ENCODE measurements at regions not wholly inside any gene's neighbourhood (a gene's known extent, or its start where the extent isn't known, plus 50 kb on each side); places are given as distances from the start of the nearest gene placed in this dataset.

DNA sequence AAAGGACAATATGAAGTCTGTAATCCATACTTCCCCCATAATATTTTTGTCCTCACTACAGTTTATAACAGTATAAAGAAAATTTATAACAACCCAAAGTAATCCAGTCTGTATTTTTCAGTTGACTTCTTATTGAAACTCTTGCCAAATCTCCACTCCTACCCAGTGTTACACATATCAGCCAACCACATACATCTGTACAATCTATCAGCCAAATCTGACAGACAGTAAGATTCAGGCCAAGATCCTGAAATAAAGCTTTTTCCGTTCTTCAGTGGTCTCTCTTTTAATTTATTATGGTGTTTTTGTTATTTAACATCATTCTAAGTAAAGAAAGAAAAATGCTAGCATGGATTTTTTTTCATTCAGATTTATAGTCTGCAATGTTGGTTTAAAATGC, 2370.9 kb upstream of the RAG2 start:
- H3K4me3 ChIP-seq (ENCODE audit: low read length in 2 of 2), result no peak overlapping the region
- Mint-ChIP-seq H3K4me1 (no peaks in the 10 kb centered on the region), H3K4me3 (no peak overlapping the region), H3K36me3 (no peaks in the 10 kb centered on the region), H3K27me3 (no peaks in the 10 kb centered on the region), H3K9me3 (peaks cover 0 to 18% (median 1%) of the 10 kb centered on the region in 8 donors), H3K27ac (no peak overlapping the region)
- POLR2A ChIA-PET (ENCODE audit: partially characterized antibody), result no interaction called here
- H3K36me3 ChIP-seq (ENCODE audit: insufficient read depth, low read length), result no peaks in the 10 kb centered on the region
- no peaks in the 10 kb centered on the region for H3K27me3 ChIP-seq (ENCODE audit: insufficient read depth, low read length)
- intact Hi-C loops (cut with micrococcal nuclease), result no loop called here
- CTCF ChIA-PET (ENCODE audit: partially characterized antibody), result no interaction called here
- H3K27ac ChIP-seq (ENCODE audit: low read depth, low read length), result no peak overlapping the region
- H3K4me1 ChIP-seq (ENCODE audit: insufficient read depth, low read length), result no peaks in the 10 kb centered on the region
- no peaks in the 10 kb centered on the region for H3K9me3 ChIP-seq (ENCODE audit: control insufficient read depth in 1 of 2, low read length in 2 of 2)
- DNase-seq, result no peak

DNA sequence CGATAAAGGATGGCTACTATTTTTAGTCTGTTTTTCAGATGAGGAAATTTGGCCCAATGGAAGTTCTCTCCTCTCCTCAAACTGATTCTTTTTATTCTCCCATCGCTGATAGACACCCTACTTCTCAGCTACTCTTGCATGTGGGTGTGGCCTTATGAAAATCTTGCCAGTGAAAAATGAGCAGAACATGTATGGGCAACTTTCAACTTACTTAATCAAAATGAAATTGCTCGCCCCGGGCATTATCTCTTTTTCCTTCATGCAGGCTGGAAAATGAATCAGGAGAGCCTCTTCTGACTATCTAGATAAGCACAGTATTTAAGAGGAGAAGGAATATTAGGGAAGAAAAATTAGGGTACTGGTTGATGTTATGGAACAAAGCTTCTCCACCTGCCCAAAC, 2354.7 kb upstream of the RAG2 start:
- ChIA-PET POLR2A (ENCODE audit: partially characterized antibody) (no interaction called here), CTCF (ENCODE audit: partially characterized antibody) (no interaction called here)
- DNase-seq, result no peak

DNA sequence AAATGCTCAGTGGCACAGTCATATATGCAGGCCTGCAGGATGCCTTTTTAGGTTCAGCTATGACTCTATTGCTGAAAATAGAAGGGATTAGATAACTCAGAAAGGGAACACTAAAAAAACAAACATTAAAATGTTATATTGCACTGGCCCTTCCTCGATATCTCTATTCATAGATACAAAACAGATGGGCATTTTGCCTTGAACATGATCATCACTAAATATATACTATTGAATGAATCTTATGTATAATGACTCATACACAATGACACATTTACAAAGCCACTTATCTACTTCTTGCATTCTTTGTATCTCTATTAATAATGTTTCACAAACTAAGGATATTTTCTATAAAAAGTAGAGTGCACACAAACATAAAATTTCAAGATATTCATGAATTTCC, 2352.8 kb upstream of the RAG2 start:
- no peak for DNase-seq
- Mint-ChIP-seq H3K27ac (no peak overlapping the region), H3K36me3 (no peaks in the 10 kb centered on the region), H3K4me1 (no peaks in the 10 kb centered on the region), H3K9me3 (peaks cover 0 to 10% (median 4%) of the 10 kb centered on the region in 8 donors), H3K27me3 (no peaks in the 10 kb centered on the region), H3K4me3 (no peak overlapping the region)
- intact Hi-C loops (cut with micrococcal nuclease), result no loop called here
- no peaks in the 10 kb centered on the region for H3K9me3 ChIP-seq (ENCODE audit: control insufficient read depth in 1 of 2, low read length in 2 of 2)
- no peak overlapping the region for H3K4me3 ChIP-seq (ENCODE audit: low read length in 2 of 2)
- POLR2A ChIA-PET (ENCODE audit: partially characterized antibody), result no interaction called here
- H3K4me1 ChIP-seq (ENCODE audit: insufficient read depth, low read length), result no peaks in the 10 kb centered on the region
- no peaks in the 10 kb centered on the region for H3K36me3 ChIP-seq (ENCODE audit: insufficient read depth, low read length)
- H3K27me3 ChIP-seq (ENCODE audit: insufficient read depth, low read length), result no peaks in the 10 kb centered on the region
- CTCF ChIA-PET (ENCODE audit: partially characterized antibody), result no interaction called here
- no peak overlapping the region for H3K27ac ChIP-seq (ENCODE audit: low read depth, low read length)

More for the DNA sequence above, 2354.7 kb upstream of the RAG2 start:
- no peaks in the 10 kb centered on the region for H3K4me1 ChIP-seq (ENCODE audit: insufficient read depth, low read length)
- H3K4me3 ChIP-seq (ENCODE audit: low read length in 2 of 2), result no peak overlapping the region
- no peaks in the 10 kb centered on the region for H3K9me3 ChIP-seq (ENCODE audit: control insufficient read depth in 1 of 2, low read length in 2 of 2)
- no peak overlapping the region for H3K27ac ChIP-seq (ENCODE audit: low read depth, low read length)
- H3K27me3 ChIP-seq (ENCODE audit: insufficient read depth, low read length), result no peaks in the 10 kb centered on the region
- Mint-ChIP-seq H3K27me3 (no peaks in the 10 kb centered on the region), H3K27ac (no peak overlapping the region), H3K9me3 (peaks cover 0 to 15% (median under 1%) of the 10 kb centered on the region in 8 donors), H3K4me1 (no peaks in the 10 kb centered on the region), H3K36me3 (no peaks in the 10 kb centered on the region), H3K4me3 (no peak overlapping the region)
- intact Hi-C loops (cut with micrococcal nuclease), result no loop called here
- no peaks in the 10 kb centered on the region for H3K36me3 ChIP-seq (ENCODE audit: insufficient read depth, low read length)

DNA sequence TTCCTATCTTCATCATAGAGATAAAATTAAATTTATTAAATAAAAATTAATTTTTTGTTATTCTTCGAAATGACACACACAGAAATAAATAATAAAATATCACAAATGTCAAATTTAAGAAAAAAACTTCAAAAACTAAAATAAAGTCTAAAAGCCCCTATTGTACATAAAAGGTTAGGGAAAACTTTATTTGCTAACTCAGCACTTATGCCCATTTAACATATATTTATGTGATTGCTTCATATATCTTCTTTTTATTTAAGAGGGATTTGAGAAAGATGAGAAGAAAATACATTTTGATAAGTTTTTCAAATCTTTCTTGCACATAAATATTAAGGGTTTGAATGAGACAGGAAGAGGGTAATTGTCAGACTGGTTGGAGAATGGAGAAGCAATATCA, 2350.4 kb upstream of the RAG2 start:
- H3K9me3 Mint-ChIP-seq, result peaks cover 0 to 20% (median 4%) of the 10 kb centered on the region in 8 donors
- no peaks in the 10 kb centered on the region for H3K36me3 ChIP-seq (ENCODE audit: insufficient read depth, low read length)
- H3K27ac Mint-ChIP-seq, result no peak overlapping the region
- H3K9me3 ChIP-seq (ENCODE audit: control insufficient read depth in 1 of 2, low read length in 2 of 2), result no peaks in the 10 kb centered on the region
- H3K4me1 Mint-ChIP-seq, result no peaks in the 10 kb centered on the region
- intact Hi-C loops (cut with micrococcal nuclease), result no loop called here
- no peaks in the 10 kb centered on the region for H3K27me3 ChIP-seq (ENCODE audit: insufficient read depth, low read length)
- H3K4me1 ChIP-seq (ENCODE audit: insufficient read depth, low read length), result no peaks in the 10 kb centered on the region
- H3K27me3 Mint-ChIP-seq, result no peaks in the 10 kb centered on the region
- no peak overlapping the region for H3K4me3 ChIP-seq (ENCODE audit: low read length in 2 of 2)
- no peak for DNase-seq
- CTCF ChIA-PET (ENCODE audit: partially characterized antibody), result no interaction called here
- H3K36me3 Mint-ChIP-seq, result no peaks in the 10 kb centered on the region
- H3K4me3 Mint-ChIP-seq, result no peak overlapping the region
- H3K27ac ChIP-seq (ENCODE audit: low read depth, low read length), result no peak overlapping the region
- POLR2A ChIA-PET (ENCODE audit: partially characterized antibody), result no interaction called here

DNA sequence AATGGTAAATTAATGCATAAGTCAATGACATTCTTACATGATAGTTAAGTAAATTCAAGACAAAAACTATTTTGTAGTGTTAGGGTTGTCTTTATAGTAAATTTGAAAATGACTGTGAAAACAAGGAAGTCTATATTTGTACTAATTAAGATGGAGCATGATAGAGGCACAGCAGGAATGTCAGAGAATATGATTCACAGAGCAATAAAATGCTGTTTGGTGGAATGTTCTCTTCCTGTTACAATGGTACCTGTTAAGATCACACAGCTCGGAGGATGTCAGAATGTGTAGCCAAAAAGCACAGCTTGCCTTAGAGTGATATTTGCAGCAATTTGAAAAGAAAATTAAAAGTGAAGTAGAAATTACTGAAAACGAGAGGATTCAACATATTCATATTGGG, 2339.7 kb upstream of the RAG2 start:
- Histone ChIP-seq H3K4me1 (ENCODE audit: insufficient read depth, low read length) (no peaks in the 10 kb centered on the region), H3K9me3 (ENCODE audit: control insufficient read depth in 1 of 2, low read length in 2 of 2) (no peaks in the 10 kb centered on the region), H3K27me3 (ENCODE audit: insufficient read depth, low read length) (no peaks in the 10 kb centered on the region), H3K36me3 (ENCODE audit: insufficient read depth, low read length) (no peaks in the 10 kb centered on the region), H3K4me3 (ENCODE audit: low read length in 2 of 2) (no peak overlapping the region), H3K27ac (ENCODE audit: low read depth, low read length) (no peak overlapping the region)
- intact Hi-C loops (cut with micrococcal nuclease), result no loop called here
- no peak for DNase-seq
- POLR2A ChIA-PET (ENCODE audit: partially characterized antibody), result no interaction called here
- no peak overlapping the region for H3K27ac Mint-ChIP-seq
- no peaks in the 10 kb centered on the region for H3K4me1 Mint-ChIP-seq
- CTCF ChIA-PET (ENCODE audit: partially characterized antibody), result no interaction called here
- no peak overlapping the region for H3K4me3 Mint-ChIP-seq
- H3K36me3 Mint-ChIP-seq, result no peaks in the 10 kb centered on the region
- no peaks in the 10 kb centered on the region for H3K27me3 Mint-ChIP-seq
- H3K9me3 Mint-ChIP-seq, result peaks cover 0 to 15% (median 6%) of the 10 kb centered on the region in 8 donors

DNA sequence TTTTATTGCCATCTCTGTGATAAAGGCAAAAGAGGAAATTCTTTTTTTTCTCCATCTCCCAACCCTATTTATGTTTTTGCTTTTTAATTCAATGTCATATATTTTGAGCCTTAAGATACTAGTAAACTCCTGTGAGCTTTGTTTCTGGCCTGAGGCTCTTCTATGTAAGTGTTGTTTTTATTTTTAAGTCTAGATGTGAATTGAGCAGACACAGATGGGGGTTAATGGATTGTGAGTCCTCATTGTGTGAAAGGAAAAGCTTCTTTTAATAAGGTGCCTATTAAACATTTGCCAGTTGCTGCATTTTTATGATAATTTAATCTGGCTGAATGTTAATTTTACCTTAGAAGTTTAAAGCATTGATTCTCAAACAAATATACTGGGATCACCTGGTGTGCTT, 2337.9 kb upstream of the RAG2 start:
- DNase-seq, result no peak
- intact Hi-C loops (cut with micrococcal nuclease), result no loop called here
- ChIA-PET CTCF (ENCODE audit: partially characterized antibody) (no interaction called here), POLR2A (ENCODE audit: partially characterized antibody) (no interaction called here)
- Histone ChIP-seq H3K27me3 (ENCODE audit: insufficient read depth, low read length) (no peaks in the 10 kb centered on the region), H3K27ac (ENCODE audit: low read depth, low read length) (no peak overlapping the region), H3K36me3 (ENCODE audit: insufficient read depth, low read length) (no peaks in the 10 kb centered on the region), H3K9me3 (ENCODE audit: control insufficient read depth in 1 of 2, low read length in 2 of 2) (no peaks in the 10 kb centered on the region), H3K4me3 (ENCODE audit: low read length in 2 of 2) (no peak overlapping the region), H3K4me1 (ENCODE audit: insufficient read depth, low read length) (no peaks in the 10 kb centered on the region)
- Mint-ChIP-seq H3K4me1 (no peaks in the 10 kb centered on the region), H3K9me3 (peaks cover 0 to 23% (median 10%) of the 10 kb centered on the region in 8 donors), H3K27ac (no peak overlapping the region), H3K4me3 (no peak overlapping the region), H3K36me3 (no peaks in the 10 kb centered on the region), H3K27me3 (no peaks in the 10 kb centered on the region)

DNA sequence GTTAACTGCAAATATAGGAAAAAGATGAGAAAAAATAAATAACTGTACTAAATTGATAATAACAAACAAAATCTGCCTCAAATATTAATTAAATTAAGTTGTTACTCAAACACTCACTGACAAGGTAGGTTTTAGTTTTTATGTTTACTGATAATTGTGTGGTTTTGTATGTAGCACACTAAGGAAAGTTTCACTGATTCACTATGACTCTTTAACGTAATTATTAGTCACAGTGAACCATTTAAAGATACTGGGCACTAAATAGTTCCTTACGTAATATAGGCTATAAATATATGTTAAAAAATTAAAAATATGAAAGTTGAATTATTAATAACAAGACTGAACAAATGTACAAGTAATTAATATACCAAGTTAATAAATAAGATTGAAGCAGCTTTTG, 2330.0 kb upstream of the RAG2 start:
- no peak overlapping the region for H3K27ac ChIP-seq (ENCODE audit: low read depth, low read length)
- no peaks in the 10 kb centered on the region for H3K4me1 ChIP-seq (ENCODE audit: insufficient read depth, low read length)
- Mint-ChIP-seq H3K27me3 (no peaks in the 10 kb centered on the region), H3K4me1 (no peaks in the 10 kb centered on the region), H3K9me3 (peaks cover 0 to 14% (median 7%) of the 10 kb centered on the region in 8 donors), H3K36me3 (no peaks in the 10 kb centered on the region), H3K27ac (no peak overlapping the region), H3K4me3 (no peak overlapping the region)
- no peak for DNase-seq
- intact Hi-C loops (cut with micrococcal nuclease), result no loop called here
- POLR2A ChIA-PET (ENCODE audit: partially characterized antibody), result no interaction called here
- H3K9me3 ChIP-seq (ENCODE audit: control insufficient read depth in 1 of 2, low read length in 2 of 2), result no peaks in the 10 kb centered on the region
- H3K36me3 ChIP-seq (ENCODE audit: insufficient read depth, low read length), result no peaks in the 10 kb centered on the region
- H3K27me3 ChIP-seq (ENCODE audit: insufficient read depth, low read length), result no peaks in the 10 kb centered on the region
- no peak overlapping the region for H3K4me3 ChIP-seq (ENCODE audit: low read length in 2 of 2)
- CTCF ChIA-PET (ENCODE audit: partially characterized antibody), result no interaction called here

DNA sequence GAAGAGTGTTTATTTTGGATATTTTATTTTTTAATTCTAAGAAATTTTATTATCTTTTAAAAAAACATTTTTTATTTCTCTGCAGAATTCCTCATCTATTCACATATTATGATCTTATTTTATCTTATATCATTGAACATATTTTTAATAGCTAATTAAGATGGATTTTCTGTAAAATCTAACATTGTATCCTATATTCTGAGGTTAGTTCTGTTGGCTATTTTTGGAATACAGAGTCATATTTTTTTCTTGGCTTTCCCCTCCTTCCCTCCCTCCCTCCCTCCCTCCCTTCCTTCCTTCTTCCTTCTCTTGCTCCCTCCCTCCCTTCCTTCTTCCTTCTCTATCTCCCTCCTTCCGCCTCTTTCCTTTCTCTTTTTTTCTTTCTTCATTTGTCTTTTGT, 2326.6 kb upstream of the RAG2 start:
- no peaks in the 10 kb centered on the region for H3K9me3 ChIP-seq (ENCODE audit: control insufficient read depth in 1 of 2, low read length in 2 of 2)
- H3K27me3 ChIP-seq (ENCODE audit: insufficient read depth, low read length), result no peaks in the 10 kb centered on the region
- no peaks in the 10 kb centered on the region for H3K36me3 Mint-ChIP-seq
- no peak overlapping the region for H3K27ac Mint-ChIP-seq
- DNase-seq, result no peak
- no peaks in the 10 kb centered on the region for H3K36me3 ChIP-seq (ENCODE audit: insufficient read depth, low read length)
- no peak overlapping the region for H3K4me3 Mint-ChIP-seq
- no peaks in the 10 kb centered on the region for H3K4me1 Mint-ChIP-seq
- no peaks in the 10 kb centered on the region for H3K4me1 ChIP-seq (ENCODE audit: insufficient read depth, low read length)
- intact Hi-C loops (cut with micrococcal nuclease), result no loop called here
- H3K27me3 Mint-ChIP-seq, result no peaks in the 10 kb centered on the region
- ChIA-PET POLR2A (ENCODE audit: partially characterized antibody) (no interaction called here), CTCF (ENCODE audit: partially characterized antibody) (no interaction called here)
- H3K27ac ChIP-seq (ENCODE audit: low read depth, low read length), result no peak overlapping the region
- no peak overlapping the region for H3K4me3 ChIP-seq (ENCODE audit: low read length in 2 of 2)
- peaks cover 0 to 12% (median 7%) of the 10 kb centered on the region in 8 donors for H3K9me3 Mint-ChIP-seq

All from CD4-positive, alpha-beta memory T cell (primary cell).